ENCODE measurements at regions not wholly inside any gene's neighbourhood (a gene's known extent, or its start where the extent isn't known, plus 50 kb on each side); places are given as distances from the start of the nearest gene placed in this dataset.

DNA sequence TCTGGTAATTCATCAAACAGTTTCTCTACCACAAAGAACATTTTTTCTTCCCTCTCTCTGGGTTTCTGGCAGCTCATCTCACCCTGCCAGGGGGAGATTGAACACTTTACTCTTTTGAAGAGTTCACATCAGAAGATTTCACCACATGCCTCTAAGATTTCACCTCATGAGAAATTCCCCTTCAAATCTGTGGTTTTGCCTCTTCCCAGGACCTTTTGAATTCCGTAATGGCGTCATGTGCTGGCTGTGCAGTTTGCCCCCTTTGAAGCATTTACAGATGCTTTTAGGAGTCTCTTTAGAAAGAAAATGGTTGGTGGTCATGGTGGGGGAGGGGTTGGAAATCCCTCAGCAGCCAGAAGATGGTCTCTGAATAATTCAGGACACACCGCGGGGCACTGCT is 486.1 kb downstream of the QKI start:
- H3K27ac ChIP-seq = no peak overlapping the region
- no peak for TF ChIP-seq CTCF (conservative IDR thresholded peaks at IDR 0.05)

- no peak for TF ChIP-seq CTCF (conservative IDR thresholded peaks at IDR 0.05)
- H3K27ac ChIP-seq = no peak overlapping the region
These were observed 483.2 kb downstream of the QKI start for GRCh38 chr6:163897669-163898068.

GRCh38 chr6:163897030-163897429 is 482.5 kb downstream of the QKI start:
- TF ChIP-seq CTCF (conservative IDR thresholded peaks at IDR 0.05) = no peak

GRCh38 chr6:163895162-163895561 is 480.6 kb downstream of the QKI start:
- TF ChIP-seq CTCF (conservative IDR thresholded peaks at IDR 0.05) = no peak
- H3K27ac ChIP-seq = no peak overlapping the region

More at GRCh38 chr6:163897030-163897429, 482.5 kb downstream of the QKI start:
- no peak overlapping the region for H3K27ac ChIP-seq

GRCh38 chr6:163893609-163894189 is 479.2 kb downstream of the QKI start:
- no peak overlapping the region for H3K27ac ChIP-seq
- TF ChIP-seq CTCF (conservative IDR thresholded peaks at IDR 0.05) = no peak

DNA sequence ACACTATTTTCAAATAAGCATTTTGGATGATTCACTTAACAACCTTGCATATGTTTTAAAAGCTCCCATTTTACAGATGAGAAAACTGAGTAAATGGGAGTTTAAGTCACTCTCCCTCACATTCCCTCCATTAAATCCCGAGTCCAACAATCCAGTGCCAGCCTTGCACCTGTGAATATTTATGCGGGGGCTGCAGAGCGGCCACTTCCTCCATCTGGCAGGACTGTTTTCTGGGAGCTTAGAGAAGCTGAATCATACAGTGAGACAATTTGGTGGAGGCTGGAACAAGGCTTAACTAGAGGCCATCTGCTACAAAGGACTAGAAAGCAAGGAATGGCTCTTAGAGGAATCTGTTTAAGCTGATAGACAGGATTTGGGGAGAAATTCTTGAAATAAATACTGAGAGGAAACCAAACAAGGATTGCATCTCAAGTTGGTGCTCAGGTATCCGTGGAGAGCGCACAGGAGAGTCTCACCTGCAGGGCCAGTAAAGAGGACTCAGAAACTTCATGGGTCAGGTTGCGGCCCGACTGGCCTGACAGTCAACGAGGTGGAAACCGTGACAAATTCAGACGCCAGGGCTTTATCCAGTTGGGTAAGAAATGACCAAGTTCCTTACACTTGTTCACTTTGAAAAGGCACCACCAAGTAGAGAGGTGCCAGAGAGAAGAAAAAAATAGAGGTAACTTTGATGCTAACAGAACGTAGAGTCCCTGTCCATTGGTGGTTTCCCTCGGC is 478.5 kb downstream of the QKI start:
- TF ChIP-seq CTCF (conservative IDR thresholded peaks at IDR 0.05) = no peak
- H3K27ac ChIP-seq = no peak overlapping the region

GRCh38 chr6:163889904-163890514 is 475.5 kb downstream of the QKI start:
- no peak overlapping the region for H3K27ac ChIP-seq
- TF ChIP-seq CTCF (conservative IDR thresholded peaks at IDR 0.05) = no peak
